ENCODE measurements at regions not wholly inside any gene's neighbourhood (a gene's known extent, or its start where the extent isn't known, plus 50 kb on each side); places are given as distances from the start of the nearest gene placed in this dataset.

GRCh38 chr13:95455782-95456181 lies 96.7 kb upstream of the CLDN10 start:
- peaks cover 10 to 14% of the 10 kb centered on the region in 2 experiments for H3K27me3 ChIP-seq (ENCODE audit: control insufficient read depth in 2 of 2, insufficient read depth in 2 of 2, low read length in 2 of 2)
- H3K4me1 ChIP-seq (ENCODE audit: control insufficient read depth, extremely low read depth, insufficient read depth, low read length): no peaks in the 10 kb centered on the region
- no peak overlapping the region for H3K9ac ChIP-seq (replicated peaks; ENCODE audit: extremely low read depth, insufficient read depth, low read length)
- H3K9me3 ChIP-seq (replicated peaks; ENCODE audit: control insufficient read depth, insufficient read depth, low read length): no peaks in the 10 kb centered on the region
- no TSS peak for BruUV-seq (replicated peaks)
- dilution Hi-C loops (cut with MboI; ENCODE audit: extremely low pct_ligation_motif_present, low sequenced_read_pairs) (no loop called here), intact Hi-C loops (cut with micrococcal nuclease) (no loop called here)
- H2AFZ ChIP-seq (ENCODE audit: low read depth, low read length): no peak overlapping the region
- H3K9me1 ChIP-seq (replicated peaks; ENCODE audit: control insufficient read depth, extremely low read depth, insufficient read depth, low read length): no peaks in the 10 kb centered on the region
- no peaks in the 10 kb centered on the region for H4K20me1 ChIP-seq (replicated peaks; ENCODE audit: control insufficient read depth, extremely low read depth, insufficient read depth, low read length)
- FAIRE-seq (no peak), DNase-seq (ENCODE audit: low read depth, low spot score) (no peak)
- TF ChIP-seq POLR2AphosphoS5 (IDR thresholded peaks at IDR 0.05; ENCODE audit: insufficient read depth, low read depth, low read length) (no peak), CTCF (IDR thresholded peaks at IDR 0.05; ENCODE audit: extremely low read depth in 1 of 2, insufficient read depth in 1 of 2, low read depth in 1 of 2, low read length in 2 of 2) (no peak), MAX (IDR thresholded peaks at IDR 0.05; ENCODE audit: insufficient read depth, insufficient read length) (no peak), JUN (IDR thresholded peaks at IDR 0.05; ENCODE audit: borderline replicate concordance, insufficient read depth, insufficient read length, low read depth) (no peak), GATA2 (IDR thresholded peaks at IDR 0.05; ENCODE audit: insufficient read depth, insufficient read length, low read depth, low read length) (no peak), FOS (IDR thresholded peaks at IDR 0.05; ENCODE audit: borderline replicate concordance, insufficient read depth, low read length) (no peak), MYC (IDR thresholded peaks at IDR 0.05; ENCODE audit: low read depth, low read length) (no peak), POLR2A (IDR thresholded peaks at IDR 0.05; ENCODE audit: low read depth, low read length) (no peak)
- no peaks in the 10 kb centered on the region for H3K36me3 ChIP-seq (ENCODE audit: control insufficient read depth in 2 of 2, extremely low read depth in 1 of 2, insufficient read depth in 2 of 2, low read length in 2 of 2)
- H3K79me2 ChIP-seq (ENCODE audit: control insufficient read depth, insufficient read depth, low read length): no peaks in the 10 kb centered on the region
- no peak overlapping the region for H3K4me2 ChIP-seq (ENCODE audit: insufficient read depth, low read length)
- ChIA-PET CTCF (no interaction called here), POLR2A (no interaction called here)
- no peak overlapping the region for H3K27ac ChIP-seq (ENCODE audit: insufficient read depth, low read depth, low read length)
- no peak overlapping the region for H3K4me3 ChIP-seq (replicated peaks in 1 of 3; ENCODE audit: insufficient read depth in 1 of 3, low read depth in 1 of 3, low read length in 3 of 3)
